OCI-LY3 (cell line): ENCODE measurements at regions not wholly inside any gene's neighbourhood (a gene's known extent, or its start where the extent isn't known, plus 50 kb on each side); places are given as distances from the start of the nearest gene placed in this dataset.

Experiments
- H2AFZ ChIP-seq: fragments of 200-600, 300-600 bp; shearing (Covaris generic); 2 replicates; pipeline ENCODE4 v1.6.0; 2014; ENCODE audit warnings: antibody characterized with exemption, low read depth, low read length
- H3K27ac ChIP-seq: fragments of 200-600, 300-600 bp; sonication (generic); 2 replicates; pipeline ENCODE4 v1.5.1; 2014; ENCODE audit warnings: mild to moderate bottlenecking, low read length, moderate library complexity, mixed read lengths
- H3K27me3 ChIP-seq: fragments of 200-600, 300-600 bp; sonication (generic); 2 replicates; pipeline ENCODE4 v1.6.1; 2014; ENCODE audit warnings: low read depth, low read length, mixed read lengths
- H3K36me3 ChIP-seq: fragments of 200-600, 300-600 bp; sonication (generic); replicated peaks from 2 replicates; pipeline ENCODE3; 2014; ENCODE audit warnings: low read depth, low read length, mixed read lengths
- H3K4me1 ChIP-seq: fragments of 300-600, 200-600 bp; sonication (generic); 2 replicates; pipeline ENCODE4 v1.6.1; 2014; ENCODE audit warnings: low read length, mixed read lengths
- H3K4me2 ChIP-seq: fragments of 200-600, 300-600 bp; sonication (generic); 2 replicates; pipeline ENCODE4 v1.6.1; 2014; ENCODE audit warnings: low read length, mixed read lengths
- H3K4me3 ChIP-seq: fragments of 300-600, 200-600 bp; sonication (generic); 2 replicates; pipeline ENCODE4 v1.5.1; 2014; ENCODE audit warnings: antibody characterized with exemption, mild to moderate bottlenecking, low read length, moderate library complexity
- H3K79me2 ChIP-seq: fragments of 300-600, 200-600 bp; shearing (Covaris generic); 2 replicates; pipeline ENCODE4 v1.6.1; 2014; ENCODE audit warnings: mild to moderate bottlenecking, low read length, mixed read lengths
- H3K9ac ChIP-seq: fragments of 300-600, 200-600 bp; shearing (Covaris generic); 2 replicates; pipeline ENCODE4 v1.6.0; 2014; ENCODE audit warnings: mild to moderate bottlenecking, low read length, moderate library complexity
- H3K9me3 ChIP-seq: fragments of 200-600, 300-600 bp; shearing (Covaris generic); 2 replicates; pipeline ENCODE4 v1.6.1; 2014; ENCODE audit warnings: low read length, mixed read lengths; ENCODE audit not compliant: insufficient read depth
- H4K20me1 ChIP-seq: fragments of 200-600, 300-600 bp; sonication (generic); 2 replicates; pipeline ENCODE4 v1.6.1; 2016; ENCODE audit warnings: low read length, mixed read lengths; ENCODE audit not compliant: insufficient read depth
- EZH2phosphoT487 ChIP-seq: fragments of 200-600 bp; shearing (Covaris generic); IDR thresholded peaks from 2 replicates; pipeline ENCODE4 v1.6.1; 2018; ENCODE audit warnings: antibody characterized with exemption, mixed run types, low read depth
- TF ChIP-seq, protein P1 (sequence below): fragments of 200-600, 300-600 bp; sonication (generic); IDR thresholded peaks from 2 replicates; pipeline ENCODE4 v1.5.1; 2014; ENCODE audit warnings: antibody characterized with exemption, low read length, low read depth

GRCh38 chr5:120354126-120354525 is 110.0 kb upstream of the PRR16 start:
- no peaks in the 10 kb centered on the region for H3K4me1 ChIP-seq
- H3K27me3 ChIP-seq: no peaks in the 10 kb centered on the region
- H3K4me3 ChIP-seq: no peak overlapping the region
- no peaks in the 10 kb centered on the region for H4K20me1 ChIP-seq
- H3K36me3 ChIP-seq: no peaks in the 10 kb centered on the region
- no peak overlapping the region for H2AFZ ChIP-seq
- no peak overlapping the region for H3K9ac ChIP-seq
- no peaks in the 10 kb centered on the region for H3K9me3 ChIP-seq
- H3K27ac ChIP-seq: no peak overlapping the region
- no peaks in the 10 kb centered on the region for H3K79me2 ChIP-seq
- H3K4me2 ChIP-seq: no peak overlapping the region
- no peak for TF ChIP-seq EZH2phosphoT487
- TF ChIP-seq, protein P1, sequence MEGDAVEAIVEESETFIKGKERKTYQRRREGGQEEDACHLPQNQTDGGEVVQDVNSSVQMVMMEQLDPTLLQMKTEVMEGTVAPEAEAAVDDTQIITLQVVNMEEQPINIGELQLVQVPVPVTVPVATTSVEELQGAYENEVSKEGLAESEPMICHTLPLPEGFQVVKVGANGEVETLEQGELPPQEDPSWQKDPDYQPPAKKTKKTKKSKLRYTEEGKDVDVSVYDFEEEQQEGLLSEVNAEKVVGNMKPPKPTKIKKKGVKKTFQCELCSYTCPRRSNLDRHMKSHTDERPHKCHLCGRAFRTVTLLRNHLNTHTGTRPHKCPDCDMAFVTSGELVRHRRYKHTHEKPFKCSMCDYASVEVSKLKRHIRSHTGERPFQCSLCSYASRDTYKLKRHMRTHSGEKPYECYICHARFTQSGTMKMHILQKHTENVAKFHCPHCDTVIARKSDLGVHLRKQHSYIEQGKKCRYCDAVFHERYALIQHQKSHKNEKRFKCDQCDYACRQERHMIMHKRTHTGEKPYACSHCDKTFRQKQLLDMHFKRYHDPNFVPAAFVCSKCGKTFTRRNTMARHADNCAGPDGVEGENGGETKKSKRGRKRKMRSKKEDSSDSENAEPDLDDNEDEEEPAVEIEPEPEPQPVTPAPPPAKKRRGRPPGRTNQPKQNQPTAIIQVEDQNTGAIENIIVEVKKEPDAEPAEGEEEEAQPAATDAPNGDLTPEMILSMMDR: no peak

GRCh38 chr5:120358949-120359348 is 105.2 kb upstream of the PRR16 start:
- Histone ChIP-seq H3K9ac (no peak overlapping the region), H3K4me2 (no peak overlapping the region), H3K36me3 (no peaks in the 10 kb centered on the region), H2AFZ (no peak overlapping the region), H3K27me3 (no peaks in the 10 kb centered on the region), H3K27ac (no peak overlapping the region), H3K79me2 (no peaks in the 10 kb centered on the region), H3K4me1 (no peaks in the 10 kb centered on the region), H4K20me1 (no peaks in the 10 kb centered on the region), H3K9me3 (no peaks in the 10 kb centered on the region), H3K4me3 (no peak overlapping the region)
- TF ChIP-seq, protein P1: no peak
- TF ChIP-seq EZH2phosphoT487: no peak

- Histone ChIP-seq H3K9me3 (no peaks in the 10 kb centered on the region), H3K36me3 (no peaks in the 10 kb centered on the region), H3K27me3 (no peaks in the 10 kb centered on the region), H3K4me1 (no peaks in the 10 kb centered on the region), H3K4me3 (no peak overlapping the region), H2AFZ (no peak overlapping the region), H3K79me2 (no peaks in the 10 kb centered on the region), H3K4me2 (no peak overlapping the region), H3K9ac (no peak overlapping the region), H4K20me1 (no peaks in the 10 kb centered on the region), H3K27ac (no peak overlapping the region)
- TF ChIP-seq EZH2phosphoT487: no peak
- TF ChIP-seq, protein P1: no peak
Observed at GRCh38 chr5:120361941-120362340, 102.2 kb upstream of the PRR16 start.

GRCh38 chr5:120362426-120362825 is 101.7 kb upstream of the PRR16 start:
- no peaks in the 10 kb centered on the region for H3K27me3 ChIP-seq
- H3K4me3 ChIP-seq: no peak overlapping the region
- H3K4me2 ChIP-seq: no peak overlapping the region
- no peaks in the 10 kb centered on the region for H3K79me2 ChIP-seq
- no peak overlapping the region for H2AFZ ChIP-seq
- H3K27ac ChIP-seq: no peak overlapping the region
- no peaks in the 10 kb centered on the region for H3K36me3 ChIP-seq
- TF ChIP-seq, protein P1: no peak
- no peaks in the 10 kb centered on the region for H4K20me1 ChIP-seq
- H3K9ac ChIP-seq: no peak overlapping the region
- no peaks in the 10 kb centered on the region for H3K9me3 ChIP-seq
- H3K4me1 ChIP-seq: no peaks in the 10 kb centered on the region
